Activated CD4-positive, alpha-beta T cell treated with anti-CD3 and anti-CD28 coated beads, Interleukin-2, Interleukin-6, amounts not matched to agents 100 ng/mL and 50 ng/mL, durations not matched to agents 16 hours and 8 hours (primary cell): ENCODE measurements at regions not wholly inside any gene's neighbourhood (a gene's known extent, or its start where the extent isn't known, plus 50 kb on each side); places are given as distances from the start of the nearest gene placed in this dataset.
"Not testable (repeated sequence)": the region's sequence is repeated elsewhere in the genome, so short reads cannot be mapped to it uniquely, and the experiment has no call there.

Experiments
- DNase-seq: peaks from one replicate; pipeline ENCODE4 v3.0.0-alpha.2; 2020

DNA sequence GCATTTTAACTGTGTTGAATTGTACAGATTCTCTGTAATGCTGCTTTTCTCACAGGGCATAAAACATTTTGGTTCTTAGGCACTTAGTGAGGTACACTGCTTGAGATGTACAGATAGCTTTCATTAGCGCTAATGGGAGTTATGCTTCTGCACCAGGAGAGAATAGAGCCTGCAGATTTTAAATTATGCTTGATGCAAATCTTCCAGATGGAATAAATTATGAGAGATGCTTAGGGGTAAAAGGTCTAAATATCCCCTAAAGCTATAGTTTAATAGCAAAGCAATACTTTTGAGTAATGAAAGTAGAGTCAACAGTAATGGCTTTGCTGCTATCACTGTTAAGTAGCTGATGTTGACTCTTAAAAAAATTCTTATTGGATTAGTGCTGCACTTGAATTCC lies 248.9 kb downstream of the S1PR1 start:
- no peak for DNase-seq

DNA sequence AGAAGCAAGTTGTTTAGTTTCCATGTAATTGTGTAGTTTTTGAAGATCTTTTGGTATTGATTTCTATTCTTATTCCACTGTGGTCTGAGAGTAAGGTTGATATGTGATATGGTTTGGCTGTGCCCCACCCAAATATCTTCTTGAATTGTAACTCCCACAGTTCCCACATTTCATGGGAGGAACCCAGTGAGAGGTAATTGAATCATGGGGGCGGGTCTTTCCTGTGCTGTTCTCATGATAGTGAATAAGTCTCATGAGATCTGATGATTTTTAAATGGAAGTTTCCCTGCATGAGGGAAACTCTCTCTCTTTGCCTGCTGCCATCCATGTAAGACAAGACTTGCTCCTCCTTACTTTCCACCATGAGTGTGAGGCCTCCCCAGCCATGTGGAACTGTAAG lies 255.3 kb downstream of the S1PR1 start:
- DNase-seq, result not testable (repeated sequence)

DNA sequence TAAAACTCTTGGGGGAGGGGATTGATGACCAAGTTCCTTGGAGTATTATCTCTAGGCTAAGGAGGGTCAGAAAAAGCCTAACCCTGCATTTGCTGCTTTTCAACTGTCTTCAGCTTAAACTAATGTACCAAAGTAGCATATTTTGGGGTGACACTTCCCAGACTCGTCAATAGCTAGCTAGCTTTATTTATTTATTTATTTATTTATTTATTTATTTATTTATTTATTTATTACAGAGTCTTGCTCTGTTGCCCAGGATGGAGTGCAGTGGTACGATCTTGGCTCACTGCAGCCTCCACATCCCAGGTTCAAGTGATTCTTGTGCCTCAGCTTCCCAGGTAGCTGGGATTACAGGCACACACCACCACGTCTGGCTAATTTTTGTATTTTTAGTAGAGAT lies 257.1 kb downstream of the S1PR1 start:
- not testable (repeated sequence) for DNase-seq

DNA sequence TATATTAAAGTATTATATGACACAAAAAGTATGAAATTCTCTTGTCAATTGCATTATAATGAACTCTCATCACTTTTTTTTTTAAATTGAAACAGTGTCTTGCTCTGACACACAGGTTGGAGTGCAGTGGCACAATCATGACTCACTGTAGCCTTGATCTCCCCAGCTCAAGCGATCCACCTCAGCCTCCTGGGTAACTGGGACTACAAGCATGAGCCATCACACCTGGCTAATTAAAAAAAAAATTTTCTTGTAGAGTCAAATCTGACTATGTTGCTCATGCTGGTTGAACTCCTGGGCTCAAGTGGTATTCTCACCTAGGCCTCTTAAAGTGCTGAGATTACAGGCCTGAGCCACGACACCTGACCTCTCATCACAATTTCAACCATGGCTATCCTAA lies 259.3 kb downstream of the S1PR1 start:
- peak; percentile 1 for DNase-seq

DNA sequence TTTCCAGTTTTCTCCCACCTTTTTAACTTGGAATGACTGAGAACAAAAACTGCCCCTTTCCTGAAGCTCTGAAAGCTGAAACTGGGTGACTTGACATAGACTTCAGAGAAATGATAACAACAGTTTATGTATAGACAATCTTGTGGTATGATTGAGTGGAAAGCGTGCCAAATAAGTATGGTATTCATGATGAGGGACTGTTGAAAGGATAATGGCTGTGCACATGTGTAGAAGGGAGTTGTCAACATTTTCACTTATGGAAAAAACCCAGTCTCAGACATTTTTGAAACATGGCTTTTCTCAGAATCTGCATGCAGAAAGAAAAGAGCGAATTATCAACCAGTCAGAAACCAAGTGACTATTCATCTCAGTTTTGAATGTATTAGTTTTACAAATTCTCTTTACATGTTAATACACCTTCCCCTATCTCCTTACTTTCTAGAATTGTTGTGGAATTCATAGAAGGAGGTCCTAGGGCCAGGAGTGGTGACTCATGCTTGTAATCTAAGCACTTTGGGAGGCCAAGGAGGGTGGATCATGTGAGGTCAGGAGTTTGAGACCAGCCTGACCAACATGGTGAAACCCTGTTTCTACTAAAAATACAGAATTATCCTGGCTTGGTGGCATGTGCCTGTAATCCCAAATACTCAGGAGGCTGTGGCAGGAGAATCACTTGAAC lies 261.2 kb downstream of the S1PR1 start:
- no peak for DNase-seq

DNA sequence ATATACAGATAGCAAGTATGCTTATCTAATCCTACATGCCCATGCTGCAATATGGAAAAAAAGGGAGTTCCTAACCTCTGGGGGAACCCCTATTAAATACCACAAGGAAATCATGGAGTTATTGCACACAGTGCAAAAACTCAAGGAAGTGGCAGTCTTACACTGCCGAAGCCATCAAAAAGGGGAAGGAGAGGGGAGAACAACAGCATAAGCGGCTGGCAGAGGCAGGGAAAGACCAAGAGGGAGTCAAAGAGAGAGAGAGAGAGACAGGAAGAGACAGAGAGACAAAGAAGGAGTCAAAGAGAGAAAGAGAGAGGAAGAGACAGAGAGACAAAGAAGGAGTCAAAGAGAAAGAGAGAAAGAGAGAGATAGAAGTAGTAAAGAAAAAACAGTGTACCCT lies 267.3 kb downstream of the S1PR1 start:
- not testable (repeated sequence) for DNase-seq

DNA sequence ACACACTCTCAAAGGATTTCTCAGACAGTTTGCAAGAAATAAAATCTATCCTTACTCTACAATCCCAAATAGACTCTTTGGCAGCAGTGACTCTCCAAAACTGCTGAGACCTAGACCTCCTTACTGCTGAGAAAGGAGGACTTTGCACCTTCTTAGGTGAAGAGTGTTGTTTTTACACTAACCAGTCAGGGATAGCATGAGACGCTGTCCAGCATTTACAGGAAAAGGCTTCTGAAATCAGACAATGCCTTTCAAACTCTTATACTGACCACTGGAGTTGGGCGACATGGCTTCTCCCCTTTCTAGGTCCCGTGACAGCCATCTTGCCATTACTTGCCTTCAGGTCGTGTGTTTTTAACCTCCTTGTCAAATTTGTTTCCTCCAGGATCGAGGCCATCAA lies 268.4 kb downstream of the S1PR1 start:
- DNase-seq, result not testable (repeated sequence)

DNA sequence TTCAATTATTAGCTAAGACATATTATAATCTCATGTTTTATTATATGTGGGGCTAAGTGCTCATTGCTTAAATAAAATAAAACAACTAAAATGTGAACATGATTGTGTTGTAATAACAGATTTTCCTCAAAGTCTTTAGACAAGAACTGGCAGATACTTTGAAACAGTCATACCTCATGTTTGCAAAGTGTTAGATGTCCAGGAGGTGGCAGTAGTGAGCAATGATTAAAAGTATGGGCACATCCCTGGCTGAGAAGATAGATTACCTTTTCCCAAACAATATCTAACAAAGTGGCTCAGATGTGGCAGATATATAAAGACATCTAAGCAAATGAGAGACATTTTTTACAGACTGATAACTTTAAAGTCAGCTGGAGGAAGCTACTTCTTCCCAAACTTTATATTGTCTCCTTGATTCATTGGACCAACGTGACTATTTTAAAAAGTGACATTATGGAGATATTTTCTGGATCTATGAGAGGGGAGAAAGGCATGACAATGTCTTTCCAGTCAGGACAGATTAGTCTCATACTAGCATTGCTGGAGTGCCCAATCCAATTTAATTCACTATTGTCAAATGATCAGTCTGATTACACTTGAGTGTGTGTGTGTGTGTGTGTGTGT lies 269.8 kb downstream of the S1PR1 start:
- peak; percentile 67 for DNase-seq

DNA sequence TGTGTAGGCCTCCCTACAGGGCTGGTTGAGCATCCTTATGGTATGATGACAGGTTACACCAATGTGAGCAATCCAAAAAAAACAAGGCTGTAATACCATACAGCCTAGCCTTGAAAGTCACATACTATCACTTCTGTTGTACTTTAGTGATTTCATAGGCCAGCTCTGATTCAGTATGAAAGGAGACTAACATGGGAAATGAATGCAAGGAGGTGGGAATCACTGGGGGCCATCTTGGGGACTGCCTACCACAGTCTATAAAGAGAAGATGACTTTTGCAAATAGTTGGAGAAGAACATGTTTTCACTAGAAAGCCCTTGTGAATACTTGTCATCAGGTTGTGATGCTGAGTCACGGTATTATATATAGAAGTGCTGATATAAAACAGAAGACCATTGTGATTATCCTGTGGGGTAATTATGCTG lies 270.7 kb downstream of the S1PR1 start:
- no peak for DNase-seq

DNA sequence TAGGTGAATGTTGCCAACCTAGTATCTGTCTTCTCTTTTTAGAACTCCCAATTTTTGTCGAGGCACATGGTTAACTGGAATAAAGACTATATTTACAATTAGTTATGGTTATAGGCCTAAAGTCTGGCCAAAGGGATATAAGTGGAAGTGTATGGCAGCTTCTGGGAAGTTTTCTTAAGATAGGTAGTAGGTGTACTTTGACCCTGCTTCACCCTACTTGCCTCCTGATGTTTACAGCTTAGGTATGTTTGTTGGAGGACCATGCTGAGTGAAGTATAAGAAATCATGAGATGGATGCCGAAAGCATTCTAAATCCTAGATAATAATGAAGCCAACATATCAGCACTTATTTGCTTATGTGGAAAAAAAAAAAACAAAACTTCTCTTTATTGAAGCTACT lies 272.1 kb downstream of the S1PR1 start:
- no peak for DNase-seq

DNA sequence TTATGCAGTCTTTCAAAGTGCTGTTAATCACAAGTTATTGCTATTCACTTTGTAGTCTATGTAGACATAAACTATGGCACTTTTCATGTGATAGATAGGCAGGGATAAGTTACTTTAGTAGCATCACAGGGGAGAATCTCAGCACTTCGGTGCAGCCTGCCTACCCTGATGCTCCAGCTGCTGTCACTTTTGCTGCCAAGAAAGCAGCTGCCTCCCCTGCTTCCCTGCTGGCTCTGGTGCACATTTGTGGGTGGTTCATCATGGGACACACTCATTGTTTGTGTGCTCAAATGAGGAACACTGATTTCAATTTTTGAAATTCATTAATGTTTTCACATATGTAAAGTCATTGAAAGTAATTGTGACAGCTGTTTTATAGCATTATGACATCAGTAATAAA lies 272.6 kb downstream of the S1PR1 start:
- DNase-seq, result no peak

DNA sequence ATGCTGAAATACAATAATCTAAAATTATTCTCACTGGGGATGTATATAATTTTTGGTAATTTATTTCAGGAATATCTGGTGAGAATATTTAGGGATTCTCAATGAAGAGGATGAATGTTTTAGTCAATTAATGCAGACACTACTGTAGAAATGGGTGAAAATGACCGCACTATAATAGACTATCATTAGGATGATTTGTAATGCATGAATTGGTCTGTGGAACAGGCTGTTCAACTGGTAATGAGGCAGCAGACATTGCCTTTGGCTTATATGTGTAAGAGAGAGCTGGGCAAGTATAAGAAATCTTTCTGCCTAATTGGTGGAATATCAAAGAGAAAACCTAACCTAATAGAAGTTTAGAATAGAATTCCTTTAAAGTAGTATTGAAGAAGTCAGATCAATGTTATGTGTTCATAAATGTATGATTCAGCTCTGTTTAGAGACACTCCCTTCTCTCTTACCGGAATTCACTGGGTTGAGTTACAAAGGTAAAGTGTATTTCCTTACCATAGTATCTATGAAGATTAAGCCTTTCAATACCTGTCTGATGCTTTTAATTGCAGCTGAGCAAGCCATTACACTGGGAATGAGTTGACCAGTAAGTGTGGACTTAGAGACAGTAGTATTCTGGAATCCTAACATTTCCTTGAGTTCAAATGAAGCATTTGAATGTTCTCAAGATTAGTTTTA lies 274.5 kb downstream of the S1PR1 start:
- DNase-seq, result no peak

DNA sequence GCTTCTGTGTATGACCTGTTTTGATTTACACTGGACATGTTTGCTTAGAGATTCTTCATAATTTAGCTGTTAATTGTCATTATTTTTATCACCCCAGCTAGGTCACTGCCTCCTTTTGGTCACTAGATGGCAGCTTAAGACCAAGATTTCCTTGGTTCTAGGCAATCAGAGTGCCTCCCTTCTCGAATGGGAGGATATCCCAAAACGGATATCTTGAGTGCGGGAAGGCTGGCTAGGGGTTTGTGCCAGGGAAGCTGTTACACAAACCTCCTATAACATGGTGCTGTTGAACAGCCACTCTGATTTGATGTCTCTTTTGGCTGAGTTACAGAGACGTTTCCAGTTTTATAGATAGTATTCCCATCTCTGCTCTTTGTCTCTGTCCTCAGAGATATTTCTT lies 283.5 kb downstream of the S1PR1 start:
- DNase-seq, result peak; percentile 48

DNA sequence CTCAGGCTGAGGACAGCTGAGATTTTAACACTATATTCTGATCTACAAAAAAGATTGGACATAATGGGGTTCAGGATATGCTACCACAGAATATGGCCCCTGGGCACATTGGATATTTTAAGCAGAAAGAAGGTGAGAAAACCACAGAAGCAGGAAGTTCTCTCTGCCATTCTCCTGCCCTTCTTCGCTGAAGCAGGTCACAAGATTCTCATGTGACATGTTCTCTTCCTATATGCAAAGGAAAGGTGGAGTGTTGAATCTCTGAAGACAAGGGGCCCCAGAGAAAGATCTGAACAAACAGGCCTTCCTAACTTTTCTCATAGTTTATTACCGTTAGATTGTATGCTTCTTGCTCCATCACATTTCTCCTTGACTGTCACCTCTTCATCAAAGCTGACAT lies 285.7 kb downstream of the S1PR1 start:
- peak; percentile 2 for DNase-seq

DNA sequence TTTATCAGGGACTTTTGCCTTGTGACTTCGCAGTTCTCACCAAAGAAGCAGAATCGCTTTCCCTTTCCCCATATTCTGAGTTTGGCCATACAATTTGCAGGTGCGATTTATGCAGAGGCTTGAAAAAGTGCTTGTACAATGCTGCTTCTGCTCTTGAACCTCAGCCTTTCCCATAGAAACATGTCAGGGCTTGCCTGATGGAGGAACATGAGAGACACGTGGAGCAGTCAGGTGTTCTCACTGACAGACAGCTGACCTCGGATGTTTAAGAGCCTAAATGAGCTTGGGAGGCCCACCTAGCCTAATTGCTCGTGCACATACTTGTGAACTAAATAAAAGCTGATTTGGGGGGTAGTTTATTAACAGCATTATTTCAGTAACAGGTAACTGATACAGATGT lies 290.0 kb downstream of the S1PR1 start:
- DNase-seq, result no peak

DNA sequence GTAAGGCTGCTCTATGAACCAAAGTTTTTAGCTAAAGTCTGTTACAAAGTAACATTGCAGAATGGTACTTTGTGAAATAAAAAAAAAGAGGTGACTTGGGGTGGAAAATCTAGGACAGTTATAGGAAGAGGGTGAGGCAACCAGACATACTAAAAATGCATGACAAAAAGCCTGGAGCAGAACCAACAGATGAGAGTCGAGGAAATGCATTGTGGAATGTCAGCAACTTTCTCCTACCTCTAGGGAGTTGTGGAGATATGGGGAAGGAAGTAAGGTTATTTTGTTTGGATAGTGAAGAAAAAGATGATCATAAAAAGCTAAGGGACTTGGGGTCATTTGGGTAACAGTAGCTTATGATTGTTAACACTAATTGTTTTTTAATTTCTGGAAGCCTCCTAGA lies 295.6 kb downstream of the S1PR1 start:
- no peak for DNase-seq

DNA sequence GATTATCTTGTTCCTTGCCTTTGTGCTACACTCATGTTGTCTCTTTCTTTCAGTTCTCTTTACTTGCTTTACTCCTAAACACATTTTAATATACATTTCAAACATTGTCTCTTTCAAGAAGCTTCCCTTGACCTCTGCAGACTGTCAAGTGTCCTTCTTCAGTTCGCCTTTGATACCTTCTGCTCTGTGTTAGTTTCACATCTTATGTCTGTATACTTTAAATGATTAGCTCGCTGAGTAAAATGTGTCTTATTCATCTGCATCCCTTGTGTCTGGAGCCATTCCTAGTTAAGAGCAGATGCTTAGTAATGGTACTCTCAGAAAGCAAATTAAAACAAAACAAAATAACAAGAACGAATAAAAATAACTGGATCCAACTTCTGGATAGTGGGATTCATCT lies 303.3 kb downstream of the S1PR1 start:
- DNase-seq, result no peak

DNA sequence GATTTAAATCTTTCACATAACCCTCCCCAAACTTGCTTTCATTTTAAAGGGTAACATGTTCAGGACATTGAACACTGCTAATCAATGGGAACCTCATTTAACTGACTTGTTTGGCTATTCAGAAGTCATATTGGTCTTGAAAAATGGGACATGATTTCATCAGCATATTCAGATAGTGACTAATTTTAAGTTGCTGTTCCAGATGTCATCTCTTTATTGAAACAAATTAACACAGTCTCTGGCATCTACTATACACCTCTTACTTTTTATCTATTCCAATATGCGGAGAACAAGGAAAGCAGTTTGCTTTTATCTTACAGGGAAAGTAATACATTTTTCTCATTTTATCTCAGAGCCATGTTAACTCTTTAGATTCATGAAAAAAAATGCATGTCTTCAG lies 310.1 kb downstream of the S1PR1 start:
- no peak for DNase-seq

DNA sequence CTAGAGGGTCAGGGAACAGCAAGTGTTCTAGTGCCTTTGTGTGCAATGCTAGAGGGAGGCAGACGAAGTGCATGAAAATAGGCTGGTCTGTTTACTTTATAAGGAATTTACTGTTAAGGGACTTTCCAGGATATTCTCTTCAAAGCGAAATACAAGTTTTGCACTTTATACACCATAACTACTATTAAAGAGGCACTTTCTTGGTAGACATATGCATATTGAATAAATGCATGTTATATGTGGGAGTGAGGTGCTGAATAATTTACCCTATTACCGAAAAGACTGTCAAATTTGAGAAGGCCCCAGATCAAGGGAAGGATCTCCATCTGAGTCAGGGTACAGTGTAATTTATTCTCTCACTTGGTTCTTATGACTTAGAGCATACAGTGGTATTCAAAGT lies 310.5 kb downstream of the S1PR1 start:
- DNase-seq, result no peak

DNA sequence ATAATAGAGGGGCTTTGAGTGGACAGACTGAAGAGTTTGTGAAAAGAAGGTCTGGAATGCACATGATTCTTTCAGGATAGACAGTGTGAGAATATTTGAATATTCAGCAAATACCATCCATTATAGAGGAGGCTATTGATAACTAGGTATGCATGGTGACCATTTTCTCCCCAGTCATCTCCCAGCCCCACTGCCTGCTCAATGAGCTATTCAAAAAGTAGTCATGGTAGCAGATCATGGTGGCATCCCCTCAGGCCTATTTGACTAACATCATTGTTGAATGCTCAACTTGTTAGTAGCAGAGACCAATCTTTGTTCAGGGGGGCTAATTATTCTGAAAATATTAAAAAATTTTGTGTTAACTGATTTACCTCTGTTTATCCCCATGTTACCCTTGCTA lies 311.6 kb downstream of the S1PR1 start:
- DNase-seq, result no peak

DNA sequence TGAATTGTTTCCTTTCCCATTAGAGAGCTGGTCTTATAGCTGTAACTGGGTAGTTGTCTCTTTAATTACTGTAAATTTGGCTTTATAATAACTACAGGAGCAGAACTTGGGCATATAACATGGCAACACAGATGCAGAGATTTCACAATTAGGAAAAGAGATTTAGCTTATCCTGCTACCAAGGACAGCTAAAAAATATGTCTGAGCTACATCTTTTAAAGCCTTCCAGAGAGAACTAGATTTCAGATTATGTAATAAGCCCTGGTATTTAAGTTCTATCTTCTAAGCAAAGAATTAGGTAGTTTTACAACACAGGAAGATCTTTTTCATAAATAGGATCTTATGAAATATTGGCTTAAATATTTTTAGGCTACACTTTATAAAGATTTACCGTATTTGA lies 313.8 kb downstream of the S1PR1 start:
- no peak for DNase-seq

DNA sequence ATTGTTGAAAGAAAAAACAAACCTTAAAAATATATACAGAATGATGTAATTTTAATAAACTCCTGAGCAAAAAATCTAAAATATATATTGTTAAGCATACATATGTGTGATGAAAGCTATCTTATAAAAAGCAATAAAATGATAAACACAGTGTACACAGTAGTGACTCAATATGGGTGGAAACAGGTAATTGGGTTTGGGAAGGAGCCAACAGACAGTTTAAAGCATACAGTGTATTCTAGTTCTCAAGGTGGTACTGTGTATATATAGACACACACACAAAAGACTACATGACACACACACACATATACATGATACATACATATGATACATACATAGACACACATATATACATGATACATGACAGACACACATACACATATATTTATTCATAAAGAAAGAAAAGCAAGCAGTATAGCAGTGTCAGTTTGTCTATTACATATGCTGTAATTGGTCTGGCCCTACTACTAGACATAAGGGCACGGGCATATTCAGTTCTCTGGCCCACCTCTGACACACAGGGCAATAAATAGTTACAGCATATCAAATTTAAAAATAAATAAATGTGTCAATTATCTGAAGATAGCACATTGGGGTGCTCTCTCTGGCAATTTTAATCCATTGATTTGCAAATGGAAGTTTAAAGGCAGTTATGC lies 330.2 kb downstream of the S1PR1 start:
- DNase-seq, result no peak

DNA sequence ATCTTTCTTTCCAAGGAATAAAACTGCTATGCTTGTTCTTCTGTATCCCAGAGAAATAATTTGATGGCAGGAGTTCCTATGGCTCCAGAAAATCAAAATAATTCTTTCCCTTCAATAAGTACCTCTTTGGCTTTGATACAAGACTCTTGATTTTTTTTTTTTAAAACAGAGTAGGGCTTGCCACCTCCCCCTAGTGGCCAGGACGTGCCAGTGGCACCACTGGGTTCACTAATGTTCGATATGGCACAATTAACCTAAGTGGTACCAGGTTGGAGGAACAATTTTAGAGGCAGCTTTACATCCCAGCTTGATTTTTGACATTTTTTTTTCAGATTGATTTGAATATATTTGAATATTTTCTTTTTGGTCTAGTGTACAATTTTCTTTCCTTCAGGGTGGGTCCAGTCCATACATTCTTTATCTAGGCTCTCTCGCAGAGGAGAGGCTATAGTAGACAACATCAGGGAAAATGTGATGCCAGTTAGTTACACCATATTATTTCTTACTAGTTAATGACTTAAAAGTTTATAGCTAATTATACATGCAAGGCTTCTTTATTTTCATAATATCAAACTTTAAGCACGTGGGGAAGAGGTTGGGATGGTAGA lies 330.9 kb downstream of the S1PR1 start:
- peak; percentile 51 for DNase-seq

DNA sequence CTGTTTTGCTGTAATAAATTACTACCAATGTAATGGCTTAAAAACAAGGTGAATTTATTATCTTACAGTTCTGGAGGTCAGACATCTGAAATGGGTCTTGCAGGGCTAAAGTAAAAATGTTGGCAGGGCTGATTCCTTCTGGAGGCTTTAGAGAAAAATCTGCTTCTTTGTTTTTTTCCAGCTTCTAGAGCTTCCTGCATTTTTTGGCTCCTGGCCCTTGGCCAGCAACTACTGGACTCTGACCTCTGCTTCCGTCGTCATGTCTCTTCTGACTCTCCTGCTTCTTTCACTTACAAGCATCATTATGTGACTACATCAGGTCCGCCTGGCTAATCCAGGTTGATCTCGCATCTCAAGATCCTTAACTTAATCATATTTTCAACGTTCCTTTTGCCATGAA lies 350.9 kb downstream of the S1PR1 start:
- DNase-seq, result no peak
